Liver (tissue), 8 donors: ENCODE measurements at regions not wholly inside any gene's neighbourhood (a gene's known extent, or its start where the extent isn't known, plus 50 kb on each side); places are given as distances from the start of the nearest gene placed in this dataset.

ENCODE experiments used
- DNase-seq: peaks from one replicate; pipeline ENCODE4 v3.0.0-alpha.2; 2017; ENCODE audit warnings: low spot score
- H3K27ac ChIP-seq, 2 donors: one replicate each; pipeline ENCODE4 v1.7.0; 2013; ENCODE audit warnings: inconsistent platforms in 2 of 2, low read length in 2 of 2, control low read depth in 1 of 2, low read depth in 1 of 2, mild to moderate bottlenecking in 1 of 2
- H3K27me3 ChIP-seq, 4 donors: one replicate each; pipeline versions ENCODE4 v1.6.1 to v1.7.0; 2013; ENCODE audit warnings: low read length in 3 of 4, inconsistent platforms in 1 of 4, mild to moderate bottlenecking in 1 of 4, moderate library complexity in 1 of 4; ENCODE audit not compliant: control insufficient read depth in 4 of 4, insufficient read depth in 4 of 4
- H3K36me3 ChIP-seq, 4 donors: one replicate each; pipeline versions ENCODE4 v1.6.1 to v1.7.0; 2013; ENCODE audit warnings: low read length in 3 of 4, mild to moderate bottlenecking in 3 of 4, low read depth in 1 of 4, moderate library complexity in 1 of 4; ENCODE audit not compliant: control insufficient read depth in 4 of 4, insufficient read depth in 3 of 4
- H3K4me1 ChIP-seq, 4 donors: one replicate each; pipeline versions ENCODE4 v1.6.1 to v1.7.0; 2013; ENCODE audit warnings: low read length in 3 of 4, mild to moderate bottlenecking in 3 of 4, moderate library complexity in 1 of 4; ENCODE audit not compliant: control insufficient read depth in 4 of 4, insufficient read depth in 4 of 4
- H3K4me3 ChIP-seq, 3 donors: one replicate each; pipeline versions ENCODE4 v1.6.1 to v1.7.0; 2013; ENCODE audit warnings: low read length in 3 of 3, control low read depth in 1 of 3, low read depth in 1 of 3, mild to moderate bottlenecking in 1 of 3
- H3K9ac ChIP-seq, 2 donors: one replicate each; pipeline ENCODE4 v1.7.0; 2013; ENCODE audit warnings: low read length in 2 of 2, mild to moderate bottlenecking in 2 of 2, moderate library complexity in 2 of 2, control low read depth in 1 of 2, low read depth in 1 of 2
- H3K9me3 ChIP-seq, 4 donors: one replicate each; pipeline versions ENCODE4 v1.6.1 to v1.7.0; 2013; ENCODE audit warnings: low read length in 3 of 4; ENCODE audit not compliant: control insufficient read depth in 4 of 4
- ATF3 ChIP-seq: IDR thresholded peaks from 2 replicates; pipeline ENCODE4 v1.6.1; 2016; ENCODE audit warnings: antibody characterized with exemption
- CTCF ChIP-seq: fragments of 150-350 bp; IDR thresholded peaks from 2 replicates; pipeline ENCODE4 v1.5.1; 2017; ENCODE audit warnings: improper control_type of control experiment, low read depth, low read length; ENCODE audit not compliant: missing input control
- EGR1 ChIP-seq, 2 donors: IDR thresholded peaks; 2 replicates each; pipeline ENCODE4 v1.6.1; 2016 to 2018; ENCODE audit warnings: antibody characterized with exemption in 2 of 2, low read depth in 2 of 2
- FOXA1 ChIP-seq: IDR thresholded peaks from 2 replicates; pipeline ENCODE4 v1.6.1; 2016; ENCODE audit warnings: antibody characterized with exemption
- FOXA2 ChIP-seq: IDR thresholded peaks from 2 replicates; pipeline ENCODE4 v1.6.1; 2016; ENCODE audit warnings: antibody characterized with exemption
- GABPA ChIP-seq, 2 donors: IDR thresholded peaks in 1 of 2; conservative IDR thresholded peaks in 1 of 2; 2 replicates each; pipeline ENCODE4 v1.6.1; 2016; ENCODE audit warnings: antibody characterized with exemption in 2 of 2, mild to moderate bottlenecking in 1 of 2, moderate library complexity in 1 of 2
- HNF4A ChIP-seq, 2 donors: conservative IDR thresholded peaks; 2 replicates each; pipeline ENCODE4 v1.6.1; 2016; ENCODE audit warnings: antibody characterized with exemption in 2 of 2, mild to moderate bottlenecking in 2 of 2
- HNF4G ChIP-seq: IDR thresholded peaks from 2 replicates; pipeline ENCODE4 v1.6.1; 2016; ENCODE audit warnings: antibody characterized with exemption
- JUND ChIP-seq, 2 donors: IDR thresholded peaks; 2 replicates each; pipeline ENCODE4 v1.6.1; 2016; ENCODE audit warnings: antibody characterized with exemption in 2 of 2
- MAX ChIP-seq: IDR thresholded peaks from 2 replicates; pipeline ENCODE4 v1.6.1; 2016; ENCODE audit warnings: antibody characterized with exemption
- NR2F2 ChIP-seq: IDR thresholded peaks from 2 replicates; pipeline ENCODE4 v1.6.1; 2016; ENCODE audit warnings: antibody characterized with exemption
- RAD21 ChIP-seq, 2 donors: IDR thresholded peaks; 2 replicates each; pipeline ENCODE4 v1.6.1; 2016; ENCODE audit warnings: antibody characterized with exemption in 2 of 2, mild to moderate bottlenecking in 2 of 2
- REST ChIP-seq: IDR thresholded peaks from 2 replicates; pipeline ENCODE4 v1.6.1; 2016; ENCODE audit warnings: antibody characterized with exemption, mild to moderate bottlenecking
- RXRA ChIP-seq, 2 donors: IDR thresholded peaks; 2 replicates each; pipeline ENCODE4 v1.6.1; 2017 to 2018; ENCODE audit warnings: antibody characterized with exemption in 2 of 2, mild to moderate bottlenecking in 1 of 2
- SP1 ChIP-seq: IDR thresholded peaks from 2 replicates; pipeline ENCODE4 v1.6.1; 2018; ENCODE audit warnings: antibody characterized with exemption, mild to moderate bottlenecking
- TAF1 ChIP-seq: conservative IDR thresholded peaks from 2 replicates; pipeline ENCODE4 v1.6.1; 2016; ENCODE audit warnings: antibody characterized with exemption, mild to moderate bottlenecking
- YY1 ChIP-seq: IDR thresholded peaks from 2 replicates; pipeline ENCODE4 v1.6.1; 2016; ENCODE audit warnings: antibody characterized with exemption, mild to moderate bottlenecking
- ZBTB33 ChIP-seq: IDR thresholded peaks from 2 replicates; pipeline ENCODE4 v1.6.1; 2016; ENCODE audit warnings: antibody characterized with exemption
- WGBS: extraction: QIAGEN DNeasy Blood & Tissue Kit; methylation state at CpG from one replicate; pipeline ENCODE4 v1.1.7; 2013; 5-methylcytosine and 5-hydroxymethylcytosine counted together
- donor health status: healthy.
- donor health status: healthy.
- donor health status: healthy.
- donor health status: healthy.
- donor health status: healthy.

- H3K27ac ChIP-seq, result no peak overlapping the region
- H3K27me3 ChIP-seq, result no peaks in the 10 kb centered on the region
- DNase-seq, result no peak
- 94% methylated on average over 3 of the region's 3 CpGs for WGBS
- TF ChIP-seq MAX, result no peak
- TF ChIP-seq NR2F2, result no peak
- no peak for TF ChIP-seq HNF4G
- no peak for TF ChIP-seq GABPA (IDR thresholded peaks at IDR 0.05 in 1 of 2, conservative IDR thresholded peaks at IDR 0.05 in 1 of 2)
- no peak for TF ChIP-seq FOXA1
- no peak for TF ChIP-seq RAD21 (IDR thresholded peaks at IDR 0.05)
- TF ChIP-seq TAF1, result no peak
- TF ChIP-seq SP1, result no peak
- no peak for TF ChIP-seq FOXA2
- no peak for TF ChIP-seq JUND (IDR thresholded peaks at IDR 0.05)
- no peak for TF ChIP-seq ATF3
- no peak for TF ChIP-seq YY1
- TF ChIP-seq REST, result no peak
- no peak for TF ChIP-seq CTCF
- no peak for TF ChIP-seq EGR1 (IDR thresholded peaks at IDR 0.05; ENCODE audit: low read depth in 2 of 2)
- TF ChIP-seq HNF4A (conservative IDR thresholded peaks at IDR 0.05), result no peak
- TF ChIP-seq ZBTB33, result no peak
- TF ChIP-seq RXRA (IDR thresholded peaks at IDR 0.05), result no peak
- H3K36me3 ChIP-seq, result no peaks in the 10 kb centered on the region
- no peak overlapping the region for H3K4me3 ChIP-seq
- H3K4me1 ChIP-seq, result no peaks in the 10 kb centered on the region
- no peak overlapping the region for H3K9ac ChIP-seq
- no peaks in the 10 kb centered on the region for H3K9me3 ChIP-seq
Measured at GRCh38 chr1:221272940-221273339, 393.7 kb downstream of the HLX start.
